CD4-positive, CD25-positive, alpha-beta regulatory T cell (primary cell): ENCODE measurements at regions not wholly inside any gene's neighbourhood (a gene's known extent, or its start where the extent isn't known, plus 50 kb on each side); places are given as distances from the start of the nearest gene placed in this dataset.

Experiments used
- ATAC-seq, 2 donors: fragments of 150-1000 bp; cut with Tn5 transposase; one replicate each; pipeline ENCODE4 v1.10.0; 2021; ENCODE audit warnings: low read depth in 2 of 2, moderate number of reproducible peaks in 2 of 2, moderate library complexity in 1 of 2
- DNase-seq, 3 donors: peaks; one replicate each; pipeline versions ENCODE4 v3.0.0 to v3.0.0-alpha.2; 2012 to 2022; ENCODE audit warnings: mixed read lengths in 1 of 3
- H3K27ac ChIP-seq: one replicate; pipeline ENCODE4 v1.7.0; 2013; ENCODE audit warnings: mild to moderate bottlenecking, low read length; ENCODE audit not compliant: insufficient read depth, poor library complexity, severe bottlenecking
- H3K27me3 ChIP-seq: one replicate; pipeline ENCODE4 v1.7.0; 2013; ENCODE audit warnings: low read length; ENCODE audit not compliant: control insufficient read depth, insufficient read depth
- H3K36me3 ChIP-seq: one replicate; pipeline ENCODE4 v1.7.0; 2013; ENCODE audit warnings: mild to moderate bottlenecking, low read length, moderate library complexity; ENCODE audit not compliant: control insufficient read depth, insufficient read depth
- H3K4me1 ChIP-seq: 2 replicates; pipeline ENCODE4 v1.7.0; 2013; ENCODE audit warnings: mild to moderate bottlenecking, low read length; ENCODE audit not compliant: insufficient read depth, control insufficient read depth, poor library complexity, severe bottlenecking
- H3K4me3 ChIP-seq: one replicate; pipeline ENCODE4 v1.7.0; 2013; ENCODE audit warnings: low read depth, mild to moderate bottlenecking, low read length, moderate library complexity
- H3K9me3 ChIP-seq, 2 experiments: 1 replicate in 1 of 2; 2 replicates in 1 of 2; pipeline ENCODE4 v1.7.0; 2013; ENCODE audit warnings: low read length in 2 of 2, mild to moderate bottlenecking in 1 of 2, moderate library complexity in 1 of 2; ENCODE audit not compliant: control insufficient read depth in 2 of 2
- H3K27ac Mint-ChIP-seq, 3 donors: one replicate each; pipeline ENCODE4 v1.8.0; 2020 to 2022; ENCODE audit warnings: mild to moderate bottlenecking in 3 of 3, mixed read lengths in 3 of 3, moderate library complexity in 2 of 3
- H3K27me3 Mint-ChIP-seq: one replicate; pipeline ENCODE4 v1.8.0; 2022; ENCODE audit warnings: mild to moderate bottlenecking, mixed read lengths
- H3K36me3 Mint-ChIP-seq: one replicate; pipeline ENCODE4 v1.8.0; 2020; ENCODE audit warnings: mixed read lengths
- H3K4me1 Mint-ChIP-seq, 4 donors: one replicate each; pipeline ENCODE4 v1.8.0; 2020 to 2022; ENCODE audit warnings: mixed read lengths in 4 of 4, mild to moderate bottlenecking in 1 of 4
- H3K4me3 Mint-ChIP-seq, 4 donors: one replicate each; pipeline ENCODE4 v1.8.0; 2020 to 2022; ENCODE audit warnings: mild to moderate bottlenecking in 4 of 4, mixed read lengths in 4 of 4, moderate library complexity in 3 of 4
- H3K9me3 Mint-ChIP-seq, 7 donors: one replicate each; pipeline ENCODE4 v1.8.0; 2020 to 2022; ENCODE audit warnings: mixed read lengths in 7 of 7, mild to moderate bottlenecking in 3 of 7, moderate library complexity in 2 of 7

- no peaks in the 10 kb centered on the region for H3K9me3 ChIP-seq
- Mint-ChIP-seq H3K36me3 (no peaks in the 10 kb centered on the region), H3K9me3 (peaks cover 0 to 3% (median 0%) of the 10 kb centered on the region in 7 donors), H3K27me3 (no peaks in the 10 kb centered on the region), H3K27ac (peak overlapping the region in 1 of 3 donors; percentile 7), H3K4me1 (no peaks in the 10 kb centered on the region), H3K4me3 (no peak overlapping the region)
- H3K27ac ChIP-seq = no peak overlapping the region
- no peak for DNase-seq
- no peaks in the 10 kb centered on the region for H3K36me3 ChIP-seq
- H3K27me3 ChIP-seq = no peaks in the 10 kb centered on the region
- H3K4me3 ChIP-seq = no peak overlapping the region
- no peaks in the 10 kb centered on the region for H3K4me1 ChIP-seq
- ATAC-seq = no peak
Observed at GRCh38 chr18:76554547-76555222, 59.6 kb upstream of the ZNF516 start.

- peaks cover 0 to 3% (median 0%) of the 10 kb centered on the region in 7 donors for H3K9me3 Mint-ChIP-seq
Observed at GRCh38 chr18:76553715-76554546, 58.9 kb upstream of the ZNF516 start.

GRCh38 chr18:76548541-76548940, 53.5 kb upstream of the ZNF516 start:
- no peak overlapping the region for H3K4me3 Mint-ChIP-seq

More at GRCh38 chr18:76553715-76554546, 58.9 kb upstream of the ZNF516 start:
- ATAC-seq (no peak), DNase-seq (no peak)
- Histone ChIP-seq H3K9me3 (no peaks in the 10 kb centered on the region), H3K27ac (no peak overlapping the region), H3K4me1 (no peaks in the 10 kb centered on the region), H3K4me3 (no peak overlapping the region), H3K36me3 (no peaks in the 10 kb centered on the region), H3K27me3 (no peaks in the 10 kb centered on the region)
- Mint-ChIP-seq H3K4me3 (no peak overlapping the region), H3K27me3 (no peaks in the 10 kb centered on the region), H3K27ac (no peak overlapping the region), H3K36me3 (no peaks in the 10 kb centered on the region), H3K4me1 (no peaks in the 10 kb centered on the region)

GRCh38 chr18:76547296-76547695, 52.3 kb upstream of the ZNF516 start:
- Mint-ChIP-seq H3K27ac (no peak overlapping the region), H3K36me3 (no peaks in the 10 kb centered on the region), H3K4me1 (no peaks in the 10 kb centered on the region), H3K4me3 (no peak overlapping the region), H3K9me3 (peaks cover 0 to 4% (median 0%) of the 10 kb centered on the region in 7 donors), H3K27me3 (no peaks in the 10 kb centered on the region)
- no peaks in the 10 kb centered on the region for H3K27me3 ChIP-seq
- H3K36me3 ChIP-seq = no peaks in the 10 kb centered on the region
- H3K27ac ChIP-seq = no peak overlapping the region
- no peak overlapping the region for H3K4me3 ChIP-seq
- DNase-seq (no peak), ATAC-seq (no peak)
- no peaks in the 10 kb centered on the region for H3K9me3 ChIP-seq
- H3K4me1 ChIP-seq = no peaks in the 10 kb centered on the region

More at GRCh38 chr18:76548541-76548940, 53.5 kb upstream of the ZNF516 start:
- H3K4me1 Mint-ChIP-seq = no peaks in the 10 kb centered on the region
- H3K9me3 ChIP-seq = no peaks in the 10 kb centered on the region
- H3K27me3 ChIP-seq = no peaks in the 10 kb centered on the region
- H3K27ac Mint-ChIP-seq = no peak overlapping the region
- peaks cover 0 to 4% (median 0%) of the 10 kb centered on the region in 7 donors for H3K9me3 Mint-ChIP-seq
- H3K4me1 ChIP-seq = no peaks in the 10 kb centered on the region
- H3K4me3 ChIP-seq = no peak overlapping the region
- no peaks in the 10 kb centered on the region for H3K27me3 Mint-ChIP-seq
- H3K36me3 ChIP-seq = no peaks in the 10 kb centered on the region
- ATAC-seq (no peak), DNase-seq (no peak)
- no peak overlapping the region for H3K27ac ChIP-seq
- H3K36me3 Mint-ChIP-seq = no peaks in the 10 kb centered on the region

- Histone ChIP-seq H3K36me3 (no peaks in the 10 kb centered on the region), H3K27me3 (no peaks in the 10 kb centered on the region), H3K4me3 (no peak overlapping the region), H3K4me1 (no peaks in the 10 kb centered on the region), H3K9me3 (no peaks in the 10 kb centered on the region), H3K27ac (no peak overlapping the region)
- H3K4me3 Mint-ChIP-seq = no peak overlapping the region
- no peaks in the 10 kb centered on the region for H3K36me3 Mint-ChIP-seq
- DNase-seq = no peak
- no peaks in the 10 kb centered on the region for H3K27me3 Mint-ChIP-seq
- peaks cover 0 to 4% (median 0%) of the 10 kb centered on the region in 7 donors for H3K9me3 Mint-ChIP-seq
- no peak overlapping the region for H3K27ac Mint-ChIP-seq
- no peak for ATAC-seq
- no peaks in the 10 kb centered on the region for H3K4me1 Mint-ChIP-seq
Observed at GRCh38 chr18:76546436-76546835, 51.4 kb upstream of the ZNF516 start.

GRCh38 chr18:76546088-76546435, 51.0 kb upstream of the ZNF516 start:
- Histone ChIP-seq H3K4me3 (no peak overlapping the region), H3K27me3 (no peaks in the 10 kb centered on the region), H3K4me1 (no peaks in the 10 kb centered on the region), H3K36me3 (no peaks in the 10 kb centered on the region), H3K27ac (no peak overlapping the region), H3K9me3 (no peaks in the 10 kb centered on the region)
- no peak overlapping the region for H3K27ac Mint-ChIP-seq
- ATAC-seq (no peak), DNase-seq (no peak)
- H3K9me3 Mint-ChIP-seq = peaks cover 0 to 4% (median 0%) of the 10 kb centered on the region in 7 donors
- H3K4me1 Mint-ChIP-seq = no peaks in the 10 kb centered on the region
- H3K36me3 Mint-ChIP-seq = no peaks in the 10 kb centered on the region
- H3K27me3 Mint-ChIP-seq = no peaks in the 10 kb centered on the region
- no peak overlapping the region for H3K4me3 Mint-ChIP-seq

GRCh38 chr18:76545433-76546087, 50.5 kb upstream of the ZNF516 start:
- Histone ChIP-seq H3K27ac (no peak overlapping the region), H3K4me1 (no peaks in the 10 kb centered on the region), H3K4me3 (no peak overlapping the region), H3K9me3 (no peaks in the 10 kb centered on the region), H3K36me3 (no peaks in the 10 kb centered on the region), H3K27me3 (no peaks in the 10 kb centered on the region)
- DNase-seq = no peak
- Mint-ChIP-seq H3K36me3 (no peaks in the 10 kb centered on the region), H3K4me1 (no peaks in the 10 kb centered on the region), H3K27ac (no peak overlapping the region), H3K9me3 (peaks cover 0 to 4% (median 0%) of the 10 kb centered on the region in 7 donors), H3K27me3 (no peaks in the 10 kb centered on the region), H3K4me3 (no peak overlapping the region)
- no peak for ATAC-seq
